ENCODE measurements at regions not wholly inside any gene's neighbourhood (a gene's known extent, or its start where the extent isn't known, plus 50 kb on each side); places are given as distances from the start of the nearest gene placed in this dataset.

- DNase-seq, result no peak
These were observed 108.0 kb downstream of the DIPK2A start for GRCh38 chr3:144079634-144080033.

- DNase-seq, result no peak
These were observed 113.3 kb downstream of the DIPK2A start for GRCh38 chr3:144084929-144085328.

GRCh38 chr3:144085964-144086363, 114.3 kb downstream of the DIPK2A start:
- no peak for DNase-seq

- no peak for DNase-seq
These were observed 124.4 kb downstream of the DIPK2A start for GRCh38 chr3:144096016-144096415.

- no peak for DNase-seq
These were observed 125.5 kb downstream of the DIPK2A start for GRCh38 chr3:144097163-144097562.

GRCh38 chr3:144098691-144099090, 127.1 kb downstream of the DIPK2A start:
- no peak for DNase-seq

- DNase-seq, result no peak
These were observed 130.8 kb downstream of the DIPK2A start for GRCh38 chr3:144102421-144102820.

GRCh38 chr3:144104186-144104585, 132.6 kb downstream of the DIPK2A start:
- DNase-seq, result no peak

- DNase-seq, result no peak
These were observed 133.1 kb downstream of the DIPK2A start for GRCh38 chr3:144104679-144105078.

GRCh38 chr3:144105542-144105941, 133.9 kb downstream of the DIPK2A start:
- DNase-seq, result no peak

GRCh38 chr3:144106970-144107369, 135.3 kb downstream of the DIPK2A start:
- no peak for DNase-seq

- no peak for DNase-seq
These were observed 136.3 kb downstream of the DIPK2A start for GRCh38 chr3:144107923-144108322.

- DNase-seq, result no peak
These were observed 138.3 kb downstream of the DIPK2A start for GRCh38 chr3:144109944-144110343.

GRCh38 chr3:144112036-144112435, 140.4 kb downstream of the DIPK2A start:
- no peak for DNase-seq

GRCh38 chr3:144112437-144112836, 140.8 kb downstream of the DIPK2A start:
- no peak for DNase-seq

GRCh38 chr3:144114767-144115166, 143.1 kb downstream of the DIPK2A start:
- no peak for DNase-seq

- DNase-seq, result no peak
These were observed 148.0 kb downstream of the DIPK2A start for GRCh38 chr3:144119633-144120032.

GRCh38 chr3:144121661-144122060, 150.0 kb downstream of the DIPK2A start:
- DNase-seq, result no peak

- DNase-seq, result no peak
These were observed 155.4 kb downstream of the DIPK2A start for GRCh38 chr3:144127014-144127413.

- DNase-seq, result no peak
These were observed 156.1 kb downstream of the DIPK2A start for GRCh38 chr3:144127700-144128099.

GRCh38 chr3:144128108-144128892, 156.7 kb downstream of the DIPK2A start:
- DNase-seq, result no peak

GRCh38 chr3:144129536-144130214, 158.1 kb downstream of the DIPK2A start:
- DNase-seq, result no peak

GRCh38 chr3:144141074-144141473, 169.5 kb downstream of the DIPK2A start:
- DNase-seq, result no peak

- DNase-seq, result no peak
These were observed 169.9 kb downstream of the DIPK2A start for GRCh38 chr3:144141496-144141895.

All from SIG-M5 (cell line).